ENCODE measurements at regions not wholly inside any gene's neighbourhood (a gene's known extent, or its start where the extent isn't known, plus 50 kb on each side); places are given as distances from the start of the nearest gene placed in this dataset.

- no peak for DNase-seq
Observed at GRCh38 chr18:2478662-2479061, 92.6 kb downstream of the METTL4 start.

DNA sequence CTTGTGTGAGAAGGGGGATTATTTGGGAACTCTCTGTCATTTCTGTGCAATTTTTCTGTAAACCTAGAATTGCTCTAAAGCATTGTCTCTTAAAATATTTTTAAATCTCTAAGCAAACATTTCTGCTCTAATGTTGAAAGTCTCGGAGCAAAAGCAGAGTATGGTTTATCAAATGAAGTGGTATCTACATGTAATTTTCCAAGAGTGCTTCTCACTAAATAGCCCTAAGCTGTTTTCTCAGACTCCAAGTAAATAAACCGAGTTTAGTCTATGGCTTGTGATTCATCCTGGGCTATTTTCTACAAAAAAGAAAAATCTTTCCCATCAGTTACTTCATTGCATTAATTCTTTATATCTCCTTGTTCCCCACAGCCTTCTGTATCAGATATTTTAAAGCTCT is 90.8 kb downstream of the METTL4 start:
- no peak for DNase-seq

- no peak for DNase-seq
Observed at GRCh38 chr18:2482706-2483475, 88.4 kb downstream of the METTL4 start.

GRCh38 chr18:2485983-2486382 is 85.3 kb downstream of the METTL4 start:
- no peak for DNase-seq

DNA sequence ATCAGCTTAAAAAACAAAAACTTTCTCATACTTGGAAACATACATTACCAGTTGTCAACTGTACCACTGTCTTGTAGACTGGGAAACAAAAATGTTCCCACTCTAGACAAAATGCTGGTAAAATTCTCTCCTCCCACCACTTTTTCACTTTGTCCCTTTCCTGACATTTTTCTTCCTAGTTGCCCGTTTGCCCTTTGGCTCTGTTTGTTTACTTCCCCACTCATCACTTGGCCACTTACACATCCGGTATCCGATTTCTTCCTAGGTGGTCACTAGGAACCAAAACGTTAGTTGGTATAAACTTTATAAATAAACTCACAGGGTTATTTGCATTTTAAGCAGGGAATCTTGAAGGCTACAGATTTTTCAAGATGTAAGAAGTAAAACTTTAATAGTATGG is 84.9 kb downstream of the METTL4 start:
- DNase-seq = no peak

Measured in RPMI8226 (cell line).